Thymus (tissue), 11 donors: ENCODE measurements at regions not wholly inside any gene's neighbourhood (a gene's known extent, or its start where the extent isn't known, plus 50 kb on each side); places are given as distances from the start of the nearest gene placed in this dataset.

Experiments used
- DNase-seq, 9 donors: peaks; one replicate each; pipeline ENCODE4 v3.0.0-alpha.2; 2013; ENCODE audit warnings: low spot score in 9 of 9, low read depth in 6 of 9, missing footprints in 1 of 9
- H3K27ac ChIP-seq, 2 donors: one replicate each; pipeline ENCODE4 v1.5.1; 2013; ENCODE audit warnings: control low read depth in 1 of 2, low read depth in 1 of 2, low read length in 1 of 2, mild to moderate bottlenecking in 1 of 2, moderate library complexity in 1 of 2
- H3K27me3 ChIP-seq, 2 donors: one replicate each; pipeline ENCODE4 v1.5.1; 2013; ENCODE audit warnings: low read length in 1 of 2; ENCODE audit not compliant: control insufficient read depth in 2 of 2, insufficient read depth in 1 of 2
- H3K36me3 ChIP-seq, 2 donors: one replicate each; pipeline ENCODE4 v1.5.1; 2013; ENCODE audit warnings: low read length in 1 of 2, mild to moderate bottlenecking in 1 of 2, moderate library complexity in 1 of 2; ENCODE audit not compliant: control insufficient read depth in 2 of 2, insufficient read depth in 2 of 2
- H3K4me1 ChIP-seq, 2 donors: one replicate each; pipeline ENCODE4 v1.5.1; 2013; ENCODE audit warnings: low read length in 2 of 2; ENCODE audit not compliant: control insufficient read depth in 2 of 2, insufficient read depth in 2 of 2
- H3K4me3 ChIP-seq, 2 donors: one replicate each; pipeline ENCODE4 v1.5.1; 2013; ENCODE audit warnings: low read length in 2 of 2, control low read depth in 1 of 2, mild to moderate bottlenecking in 1 of 2
- H3K9me3 ChIP-seq, 2 donors: one replicate each; pipeline ENCODE4 v1.5.1; 2013; ENCODE audit warnings: low read length in 1 of 2, mild to moderate bottlenecking in 1 of 2; ENCODE audit not compliant: control insufficient read depth in 2 of 2, insufficient read depth in 1 of 2
- WGBS: extraction: QIAGEN DNeasy Blood & Tissue Kit; methylation state at CpG from one replicate; pipeline ENCODE4 v1.1.7; 2013; 5-methylcytosine and 5-hydroxymethylcytosine counted together
- donor health status: healthy.

DNA sequence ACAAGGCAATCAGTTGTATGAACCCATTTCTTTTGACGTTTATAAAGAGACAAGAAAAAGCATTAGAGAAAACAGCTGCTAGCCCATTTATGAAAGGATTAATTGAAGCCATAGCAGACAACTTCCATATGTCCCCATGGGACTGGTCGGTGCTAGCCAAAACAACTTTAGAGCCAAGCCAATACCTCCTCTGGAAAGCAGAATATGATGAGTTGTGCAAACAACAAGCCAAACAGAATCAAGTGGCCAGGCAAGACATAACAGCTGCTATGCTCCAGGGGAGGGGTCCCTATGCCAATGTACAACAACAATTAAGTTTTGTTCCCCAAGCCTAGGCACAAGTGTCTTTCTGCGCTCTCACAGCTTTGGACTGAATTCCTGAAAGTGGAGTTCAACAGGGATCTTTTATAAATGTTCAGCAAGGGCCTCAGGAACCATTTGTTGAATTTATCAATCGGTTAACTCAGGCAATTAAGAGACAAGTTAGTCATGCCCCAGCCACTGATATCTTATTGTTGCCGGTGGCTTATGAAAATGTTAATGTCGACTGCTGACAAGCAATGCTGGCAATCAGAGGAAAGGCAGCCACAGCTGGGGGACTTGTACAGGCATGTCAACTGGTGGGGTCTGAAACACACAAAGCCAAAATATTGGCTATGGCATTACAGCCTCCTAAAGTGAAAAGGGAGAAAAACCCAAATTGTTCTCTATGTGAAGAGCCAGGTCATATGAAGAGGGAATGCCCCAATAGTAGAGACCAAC is 1593.1 kb upstream of the TENM4 start:
- 91% methylated on average over 6 of the region's 6 CpGs for WGBS
- no peak overlapping the region for H3K27ac ChIP-seq
- H3K27me3 ChIP-seq: no peaks in the 10 kb centered on the region
- no peaks in the 10 kb centered on the region for H3K36me3 ChIP-seq
- H3K4me1 ChIP-seq: no peaks in the 10 kb centered on the region
- no peak for DNase-seq
- H3K4me3 ChIP-seq: no peak overlapping the region
- H3K9me3 ChIP-seq: peaks cover 0 to 1% of the 10 kb centered on the region in 2 donors

DNA sequence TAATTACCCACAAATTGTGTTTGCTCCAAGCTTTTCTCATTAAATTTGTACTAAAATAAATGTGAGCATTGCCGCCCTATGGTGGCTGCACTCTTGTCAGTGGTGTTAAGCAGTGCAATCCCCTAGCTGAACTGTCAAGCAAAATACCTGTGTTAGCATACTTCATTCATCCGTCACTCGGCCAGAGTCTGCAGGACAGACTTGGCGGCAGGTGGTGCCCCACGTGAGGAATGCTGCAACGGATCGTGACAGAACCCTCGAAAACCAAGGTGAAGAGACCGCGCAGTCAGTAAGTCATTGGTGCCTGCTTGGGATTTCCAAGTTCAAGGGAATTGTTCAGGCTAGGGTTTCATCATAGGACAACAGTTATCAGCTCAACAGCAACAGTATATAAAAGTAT is 1592.1 kb upstream of the TENM4 start:
- peaks cover 0 to 1% of the 10 kb centered on the region in 2 donors for H3K9me3 ChIP-seq
- H3K27ac ChIP-seq: no peak overlapping the region
- no peak for DNase-seq
- H3K27me3 ChIP-seq: no peaks in the 10 kb centered on the region
- WGBS: 94% methylated on average over 10 of the region's 10 CpGs
- H3K36me3 ChIP-seq: no peaks in the 10 kb centered on the region
- no peak overlapping the region for H3K4me3 ChIP-seq
- no peaks in the 10 kb centered on the region for H3K4me1 ChIP-seq

DNA sequence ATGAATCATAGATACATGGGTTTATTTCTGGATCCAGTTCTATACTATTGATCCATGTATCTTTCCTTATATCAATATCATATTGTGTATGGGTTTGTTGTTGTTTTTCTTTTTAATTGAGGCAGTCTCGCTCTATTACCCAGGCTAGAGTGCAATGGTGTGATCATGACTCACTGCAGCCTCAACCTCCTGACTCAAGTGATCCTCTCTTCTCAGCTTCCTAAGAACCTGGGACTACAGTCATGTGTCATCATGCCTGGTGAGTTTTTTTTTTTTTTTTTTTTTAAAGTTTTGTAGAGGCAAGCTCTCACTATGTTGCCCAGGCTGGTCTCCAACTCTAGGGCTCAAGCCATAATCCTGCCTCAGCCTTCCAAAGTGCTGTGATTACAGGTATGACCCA is 1589.4 kb upstream of the TENM4 start:
- Histone ChIP-seq H3K27me3 (no peaks in the 10 kb centered on the region), H3K4me1 (no peaks in the 10 kb centered on the region), H3K27ac (no peak overlapping the region), H3K36me3 (no peaks in the 10 kb centered on the region), H3K4me3 (no peak overlapping the region), H3K9me3 (no peaks in the 10 kb centered on the region)
- DNase-seq: no peak
- 93% methylated on average over 1 of the region's 1 CpG for WGBS

DNA sequence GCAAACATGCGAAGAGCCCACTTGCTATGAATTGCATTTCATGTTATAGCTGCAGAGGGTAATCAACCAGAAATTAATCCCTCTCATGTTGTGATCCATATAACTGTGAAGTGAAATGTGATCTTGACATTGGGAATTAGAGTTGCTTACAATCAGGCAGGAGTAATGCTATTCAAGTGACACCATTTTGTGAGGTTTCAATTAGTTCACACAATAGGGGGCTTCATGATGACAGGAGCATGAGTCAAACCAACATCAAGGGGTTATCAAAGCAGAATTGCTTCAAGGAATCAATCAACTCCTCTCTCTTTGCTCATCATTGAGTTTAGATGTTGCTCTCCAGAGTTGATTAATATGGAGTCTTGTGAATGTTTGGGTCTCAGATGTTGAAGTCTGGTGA is 1585.2 kb upstream of the TENM4 start:
- Histone ChIP-seq H3K27ac (no peak overlapping the region), H3K4me3 (no peak overlapping the region), H3K4me1 (no peaks in the 10 kb centered on the region), H3K36me3 (no peaks in the 10 kb centered on the region), H3K27me3 (no peaks in the 10 kb centered on the region), H3K9me3 (no peaks in the 10 kb centered on the region)
- WGBS: 93% methylated on average over 1 of the region's 1 CpG
- no peak for DNase-seq

DNA sequence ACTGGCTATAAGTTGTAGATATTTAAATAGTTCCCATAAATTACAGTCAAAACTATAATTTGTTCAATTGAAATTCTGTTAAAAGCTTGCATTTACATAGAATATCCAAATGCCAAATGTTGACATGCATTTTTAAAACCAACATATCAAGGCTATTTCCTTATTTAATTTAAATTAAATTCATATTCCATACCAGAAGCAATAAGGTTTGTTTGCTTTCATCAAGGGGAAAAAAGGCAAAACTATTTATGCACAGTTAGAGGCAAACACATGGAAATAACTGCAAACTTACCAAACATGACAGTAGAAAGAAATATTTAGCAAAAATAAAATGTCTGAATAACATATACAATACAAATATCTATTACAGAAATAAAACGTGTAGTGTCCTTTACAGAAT is 1581.2 kb upstream of the TENM4 start:
- Histone ChIP-seq H3K4me1 (no peaks in the 10 kb centered on the region), H3K27ac (no peak overlapping the region), H3K4me3 (no peak overlapping the region), H3K27me3 (no peaks in the 10 kb centered on the region), H3K9me3 (no peaks in the 10 kb centered on the region), H3K36me3 (no peaks in the 10 kb centered on the region)
- DNase-seq: no peak
- WGBS: 92% methylated on average over 1 of the region's 1 CpG

DNA sequence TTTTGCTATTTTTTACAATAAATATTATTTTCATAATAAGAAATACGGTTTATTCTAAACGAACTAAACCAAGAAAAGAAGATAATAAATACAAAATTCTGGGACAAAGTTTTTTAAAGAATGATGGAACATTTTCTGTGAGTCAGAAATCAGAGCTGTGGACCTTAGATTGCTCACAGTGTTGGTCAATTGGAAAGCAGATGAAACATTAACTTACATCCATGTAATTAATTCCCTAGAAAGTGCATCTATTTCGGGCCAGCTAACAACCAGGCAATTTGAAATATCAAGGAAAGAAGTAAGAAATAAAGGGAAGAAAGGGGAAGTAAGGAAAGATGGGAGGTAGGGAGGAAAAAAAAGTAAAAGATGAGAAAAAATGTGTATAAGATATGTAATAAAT is 1569.8 kb upstream of the TENM4 start:
- H3K27ac ChIP-seq: no peak overlapping the region
- WGBS: 58% methylated on average over 3 of the region's 3 CpGs
- no peaks in the 10 kb centered on the region for H3K27me3 ChIP-seq
- no peaks in the 10 kb centered on the region for H3K9me3 ChIP-seq
- no peak for DNase-seq
- H3K4me3 ChIP-seq: no peak overlapping the region
- no peaks in the 10 kb centered on the region for H3K36me3 ChIP-seq
- no peaks in the 10 kb centered on the region for H3K4me1 ChIP-seq

DNA sequence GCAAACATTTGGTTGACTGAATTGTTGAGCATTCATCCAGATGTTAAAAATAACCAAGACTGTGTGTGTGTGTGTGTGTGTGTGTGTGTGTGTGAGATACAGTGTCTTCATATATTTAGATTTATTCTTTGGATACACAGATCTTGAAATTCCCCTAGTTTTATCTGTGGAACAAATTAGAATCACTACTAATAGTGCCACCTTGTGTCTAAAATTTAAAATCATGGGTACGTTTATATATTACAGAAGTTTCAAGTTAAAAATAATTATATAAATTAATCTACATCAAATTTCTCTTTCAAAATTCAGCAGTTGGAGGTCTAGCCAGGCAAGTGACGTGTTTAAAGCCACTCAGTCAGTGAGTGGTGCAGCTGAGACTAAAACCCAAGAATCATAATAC is 1566.2 kb upstream of the TENM4 start:
- Histone ChIP-seq H3K36me3 (no peaks in the 10 kb centered on the region), H3K4me3 (no peak overlapping the region), H3K4me1 (no peaks in the 10 kb centered on the region), H3K9me3 (no peaks in the 10 kb centered on the region), H3K27me3 (no peaks in the 10 kb centered on the region), H3K27ac (no peak overlapping the region)
- 32% methylated on average over 2 of the region's 2 CpGs for WGBS
- no peak for DNase-seq

DNA sequence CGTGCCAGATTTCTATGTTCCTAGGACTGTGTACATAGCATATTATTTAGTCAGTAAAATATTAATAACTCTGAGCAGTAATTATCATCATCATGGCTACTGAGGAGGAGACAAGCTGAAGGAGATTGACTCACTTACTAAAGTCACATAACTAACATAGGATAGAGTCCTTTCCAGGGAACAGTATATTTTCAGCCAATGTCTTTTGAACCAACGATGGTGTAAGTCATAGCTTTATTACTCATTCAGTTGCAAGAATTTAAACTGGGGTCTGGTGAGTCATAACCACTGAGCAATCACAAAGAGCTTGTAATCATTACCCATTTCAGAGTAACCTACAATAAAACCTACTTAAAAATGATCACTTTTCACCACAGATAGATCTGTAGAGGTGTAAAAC is 1564.8 kb upstream of the TENM4 start:
- DNase-seq: no peak
- no peaks in the 10 kb centered on the region for H3K36me3 ChIP-seq
- H3K4me1 ChIP-seq: no peaks in the 10 kb centered on the region
- H3K27ac ChIP-seq: no peak overlapping the region
- H3K9me3 ChIP-seq: no peaks in the 10 kb centered on the region
- H3K4me3 ChIP-seq: no peak overlapping the region
- 90% methylated on average over 2 of the region's 2 CpGs for WGBS
- H3K27me3 ChIP-seq: no peaks in the 10 kb centered on the region

DNA sequence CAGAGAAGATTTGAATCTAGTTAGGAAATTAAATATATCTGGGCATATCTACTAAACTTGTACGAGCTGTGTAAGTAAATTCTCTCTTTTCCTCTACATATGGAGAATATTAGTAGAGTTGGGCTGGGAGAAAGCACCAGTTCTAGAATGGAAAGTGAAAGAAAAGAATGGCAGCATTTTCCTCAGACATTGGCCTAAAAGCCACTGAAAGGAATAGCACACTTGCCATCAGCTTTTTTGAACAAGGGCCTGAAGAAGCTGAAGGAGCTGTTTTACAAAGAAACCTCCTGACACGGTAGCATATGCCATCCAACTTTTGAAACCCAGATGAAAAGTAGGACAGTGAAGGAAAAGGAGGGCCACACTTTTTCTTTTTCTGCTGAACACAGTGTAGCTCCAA is 1563.7 kb upstream of the TENM4 start:
- no peaks in the 10 kb centered on the region for H3K9me3 ChIP-seq
- WGBS: 91% methylated on average over 2 of the region's 2 CpGs
- H3K36me3 ChIP-seq: no peaks in the 10 kb centered on the region
- no peak for DNase-seq
- no peaks in the 10 kb centered on the region for H3K4me1 ChIP-seq
- no peak overlapping the region for H3K27ac ChIP-seq
- H3K27me3 ChIP-seq: no peaks in the 10 kb centered on the region
- no peak overlapping the region for H3K4me3 ChIP-seq
